Activated naive CD4-positive, alpha-beta T cell treated with anti-CD3 and anti-CD28 coated beads for 36 hours (primary cell): ENCODE measurements at regions not wholly inside any gene's neighbourhood (a gene's known extent, or its start where the extent isn't known, plus 50 kb on each side); places are given as distances from the start of the nearest gene placed in this dataset.
A peak's percentile ranks its signal among the peaks of the same experiment; 100 is the strongest.
"Not testable (repeated sequence)": the region's sequence is repeated elsewhere in the genome, so short reads cannot be mapped to it uniquely, and the experiment has no call there.

ENCODE experiments used
- CTCF ChIA-PET: fragments of 350-600 bp; sonication (Branson Sonifier 250); formaldehyde crosslinking; loops from one replicate; lab custom pipeline; 2021; ENCODE audit warnings: antibody characterized with exemption; lab: Charles Lee
- DNase-seq: peaks from one replicate; pipeline ENCODE4 v3.0.0-alpha.2; 2020
- H3K27ac Mint-ChIP-seq: one replicate; pipeline ENCODE4 v1.8.0; 2021; ENCODE audit warnings: mild to moderate bottlenecking, mixed read lengths
- H3K27me3 Mint-ChIP-seq: one replicate; pipeline ENCODE4 v1.8.0; 2021; ENCODE audit warnings: low read depth, mixed read lengths
- H3K36me3 Mint-ChIP-seq: one replicate; pipeline ENCODE4 v1.8.0; 2021; ENCODE audit warnings: low read depth, mixed read lengths
- H3K4me1 Mint-ChIP-seq: one replicate; pipeline ENCODE4 v1.8.0; 2021; ENCODE audit warnings: low read depth, mixed read lengths
- H3K4me3 Mint-ChIP-seq: one replicate; pipeline ENCODE4 v1.8.0; 2021; ENCODE audit warnings: mild to moderate bottlenecking, moderate library complexity, mixed read lengths
- H3K9me3 Mint-ChIP-seq: one replicate; pipeline ENCODE4 v1.8.0; 2021; ENCODE audit warnings: mixed read lengths
- intact Hi-C: fragments of 100-400 bp; cut with micrococcal nuclease; formaldehyde crosslinking; loops from one replicate; pipeline ENCODE4 v1.15.1; 2023

DNA sequence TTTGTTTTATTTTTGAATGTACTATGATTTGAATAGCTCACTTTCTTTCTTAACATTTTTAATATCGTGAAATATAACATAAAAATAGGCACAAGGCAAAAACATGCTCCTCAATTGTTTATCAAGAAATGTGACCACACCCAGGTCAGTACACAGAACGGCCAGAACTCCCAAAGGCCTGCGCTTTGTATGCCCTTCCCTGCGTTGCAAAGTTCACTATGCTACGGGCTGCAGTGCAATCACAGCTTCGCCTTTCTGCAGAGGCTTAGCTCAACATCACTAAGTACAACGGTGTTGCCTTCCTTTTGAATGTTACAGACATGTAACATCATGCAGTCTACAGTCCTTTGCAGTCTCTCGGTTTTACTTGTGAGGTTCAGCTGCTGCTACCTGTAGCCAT, 333.4 kb downstream of the THBS2 start:
- no peak overlapping the region for H3K4me3 Mint-ChIP-seq
- H3K36me3 Mint-ChIP-seq = no peaks in the 10 kb centered on the region
- intact Hi-C loops = no loop called here
- no peak for DNase-seq
- no peak overlapping the region for H3K27ac Mint-ChIP-seq
- no peaks in the 10 kb centered on the region for H3K27me3 Mint-ChIP-seq
- CTCF ChIA-PET = no interaction called here
- H3K4me1 Mint-ChIP-seq = no peaks in the 10 kb centered on the region
- no peaks in the 10 kb centered on the region for H3K9me3 Mint-ChIP-seq

DNA sequence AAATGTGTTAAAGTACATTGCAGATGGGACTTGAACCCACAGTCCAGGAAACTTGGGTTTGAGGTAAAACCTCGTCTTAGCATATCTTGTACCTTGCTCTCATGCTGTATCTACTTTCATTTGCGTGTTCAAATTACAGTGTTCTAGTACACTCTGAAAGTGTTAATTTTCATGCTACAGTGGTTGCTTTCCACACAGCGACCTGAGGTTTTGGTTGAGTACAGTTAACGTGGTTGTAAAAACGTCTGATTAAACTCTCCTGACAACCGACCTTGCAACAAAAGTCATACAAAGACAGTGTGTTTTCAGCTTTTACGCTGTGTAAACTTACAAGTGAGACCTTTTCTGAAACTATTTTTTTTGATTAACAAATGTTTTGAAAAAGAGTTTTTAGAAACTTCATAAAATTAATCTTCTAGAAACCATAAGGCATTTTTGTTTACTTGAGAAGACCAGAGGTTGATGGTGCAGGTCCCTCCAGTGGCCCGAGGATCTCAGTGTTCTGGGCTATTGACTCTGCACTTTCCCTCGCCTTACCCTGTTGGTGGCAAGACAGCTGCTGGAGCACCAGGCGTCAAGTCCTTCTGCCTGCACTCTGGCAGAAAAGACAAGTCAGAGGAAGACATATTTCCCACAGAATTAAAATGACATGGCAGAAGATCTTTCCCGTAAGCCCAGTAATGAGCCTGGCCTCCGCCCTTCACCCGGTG, 334.0 kb downstream of the THBS2 start:
- H3K27me3 Mint-ChIP-seq = no peaks in the 10 kb centered on the region
- H3K9me3 Mint-ChIP-seq = no peaks in the 10 kb centered on the region
- DNase-seq = no peak
- CTCF ChIA-PET = interaction anchor here (0.6 kb wide), 1 partner anchor 136 kb away, joined by 3 read pairs; no protein-coding TSS in a partner anchor
- no peaks in the 10 kb centered on the region for H3K4me1 Mint-ChIP-seq
- no peaks in the 10 kb centered on the region for H3K36me3 Mint-ChIP-seq
- intact Hi-C loops = no loop called here
- H3K4me3 Mint-ChIP-seq = no peak overlapping the region
- H3K27ac Mint-ChIP-seq = no peak overlapping the region

DNA sequence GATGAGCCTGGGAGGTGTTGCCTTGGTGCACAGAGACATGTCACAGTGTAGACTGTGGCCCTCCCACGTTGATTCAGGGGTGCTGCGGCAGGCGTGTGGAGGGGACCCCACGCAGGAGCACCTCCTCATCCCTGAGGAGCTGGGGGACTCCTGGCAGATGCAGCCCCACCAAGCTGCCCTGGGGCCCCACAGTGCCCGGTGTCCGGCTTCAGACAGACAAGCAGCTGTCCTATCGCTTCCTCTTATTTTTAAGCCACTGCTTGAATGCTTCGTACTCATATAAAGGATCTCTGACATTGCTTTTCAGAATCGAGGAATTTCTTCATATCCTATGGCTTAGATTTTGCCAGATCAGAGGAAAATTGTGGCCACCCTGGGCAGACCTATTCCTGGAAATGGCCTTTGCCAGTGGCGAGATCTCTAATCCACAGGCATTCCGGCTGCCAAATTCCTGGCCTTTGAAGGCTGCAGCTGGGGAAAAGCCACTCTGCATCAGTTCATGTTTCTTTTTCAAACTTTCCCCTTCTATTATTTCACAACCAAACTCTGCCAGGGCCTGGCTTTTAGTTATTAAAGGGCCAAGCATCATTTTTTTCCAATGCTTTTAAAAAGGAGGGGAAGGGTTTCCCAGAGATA, 337.0 kb downstream of the THBS2 start:
- H3K27me3 Mint-ChIP-seq = no peaks in the 10 kb centered on the region
- no peaks in the 10 kb centered on the region for H3K36me3 Mint-ChIP-seq
- CTCF ChIA-PET = no interaction called here
- no peaks in the 10 kb centered on the region for H3K4me1 Mint-ChIP-seq
- no peaks in the 10 kb centered on the region for H3K9me3 Mint-ChIP-seq
- intact Hi-C loops = no loop called here
- H3K4me3 Mint-ChIP-seq = no peak overlapping the region
- no peak for DNase-seq
- no peak overlapping the region for H3K27ac Mint-ChIP-seq

DNA sequence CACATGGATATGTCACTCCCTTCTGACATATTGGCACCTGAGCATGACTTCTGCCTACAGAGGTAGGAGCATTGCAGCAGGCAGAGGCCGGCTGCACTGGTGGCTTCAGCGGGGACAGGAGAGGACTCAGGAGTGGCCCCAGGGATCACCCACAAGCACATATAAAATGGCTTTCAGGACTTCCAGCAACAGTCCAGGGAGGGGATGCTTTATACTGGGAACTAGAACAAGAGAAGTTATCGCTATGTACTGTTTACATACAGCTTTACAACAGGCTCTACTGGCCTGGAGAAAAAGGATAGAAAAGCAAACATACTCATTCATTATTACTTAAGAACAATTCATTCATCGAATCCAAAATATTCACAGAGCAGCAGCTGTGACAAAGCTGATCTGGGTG, 337.8 kb downstream of the THBS2 start:
- CTCF ChIA-PET = no interaction called here
- Mint-ChIP-seq H3K9me3 (no peaks in the 10 kb centered on the region), H3K27ac (no peak overlapping the region), H3K4me3 (no peak overlapping the region), H3K36me3 (no peaks in the 10 kb centered on the region), H3K27me3 (no peaks in the 10 kb centered on the region), H3K4me1 (no peaks in the 10 kb centered on the region)
- intact Hi-C loops = no loop called here
- no peak for DNase-seq

DNA sequence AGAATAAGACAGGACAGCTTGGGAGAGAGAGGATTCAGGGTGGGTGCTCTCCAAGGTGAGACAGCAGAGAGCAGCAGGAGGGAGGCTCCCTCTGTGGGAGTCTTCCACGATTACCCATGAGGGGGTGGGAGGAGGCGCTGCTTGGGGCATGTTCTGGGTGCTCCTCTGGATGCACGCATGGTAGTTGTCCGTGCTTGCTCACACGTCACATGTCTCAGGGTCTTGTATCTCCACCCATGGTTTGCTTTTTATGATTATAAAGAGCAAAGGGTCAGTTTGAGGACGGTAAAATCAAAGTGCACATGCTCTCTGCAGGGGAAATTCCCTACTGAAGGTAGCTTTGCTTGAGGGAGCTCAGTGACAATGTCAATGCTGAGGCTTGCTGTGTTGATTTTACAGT, 338.4 kb downstream of the THBS2 start:
- no peak overlapping the region for H3K4me3 Mint-ChIP-seq
- intact Hi-C loops = no loop called here
- H3K27me3 Mint-ChIP-seq = no peaks in the 10 kb centered on the region
- H3K27ac Mint-ChIP-seq = no peak overlapping the region
- H3K9me3 Mint-ChIP-seq = no peaks in the 10 kb centered on the region
- CTCF ChIA-PET = no interaction called here
- H3K4me1 Mint-ChIP-seq = no peaks in the 10 kb centered on the region
- H3K36me3 Mint-ChIP-seq = no peaks in the 10 kb centered on the region
- no peak for DNase-seq

DNA sequence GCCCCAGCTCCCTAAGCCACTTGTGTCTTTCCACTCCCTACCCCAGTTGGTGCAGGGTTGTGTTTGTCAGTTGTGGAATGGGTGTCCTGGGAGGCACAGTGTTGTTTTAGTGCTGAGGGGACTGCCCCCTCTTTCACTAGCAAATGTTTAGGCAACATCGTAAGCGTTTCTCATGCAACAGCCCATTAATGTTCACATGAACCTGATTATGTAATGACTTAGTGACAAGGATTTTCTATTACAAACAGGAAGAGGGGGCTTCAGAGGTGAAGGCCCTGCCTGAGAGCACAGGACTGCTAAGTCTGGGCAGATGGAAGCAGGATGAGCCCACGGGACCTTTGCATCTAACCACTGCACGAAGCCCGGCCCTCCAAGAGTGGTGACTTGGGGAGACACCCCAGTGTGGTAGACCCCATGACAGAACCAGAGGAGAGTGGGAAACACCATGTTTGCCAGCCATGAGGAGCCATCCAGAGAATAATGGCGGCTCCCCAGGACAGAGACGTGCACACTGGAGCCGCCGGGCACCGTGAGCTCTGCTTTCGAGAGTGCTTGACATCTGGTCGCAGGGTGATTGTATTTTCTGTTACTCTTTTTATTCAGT, 339.7 kb downstream of the THBS2 start:
- Mint-ChIP-seq H3K27ac (no peak overlapping the region), H3K27me3 (no peaks in the 10 kb centered on the region), H3K9me3 (no peaks in the 10 kb centered on the region), H3K36me3 (no peaks in the 10 kb centered on the region), H3K4me3 (no peak overlapping the region), H3K4me1 (no peaks in the 10 kb centered on the region)
- intact Hi-C loops = no loop called here
- no peak for DNase-seq
- CTCF ChIA-PET = no interaction called here

DNA sequence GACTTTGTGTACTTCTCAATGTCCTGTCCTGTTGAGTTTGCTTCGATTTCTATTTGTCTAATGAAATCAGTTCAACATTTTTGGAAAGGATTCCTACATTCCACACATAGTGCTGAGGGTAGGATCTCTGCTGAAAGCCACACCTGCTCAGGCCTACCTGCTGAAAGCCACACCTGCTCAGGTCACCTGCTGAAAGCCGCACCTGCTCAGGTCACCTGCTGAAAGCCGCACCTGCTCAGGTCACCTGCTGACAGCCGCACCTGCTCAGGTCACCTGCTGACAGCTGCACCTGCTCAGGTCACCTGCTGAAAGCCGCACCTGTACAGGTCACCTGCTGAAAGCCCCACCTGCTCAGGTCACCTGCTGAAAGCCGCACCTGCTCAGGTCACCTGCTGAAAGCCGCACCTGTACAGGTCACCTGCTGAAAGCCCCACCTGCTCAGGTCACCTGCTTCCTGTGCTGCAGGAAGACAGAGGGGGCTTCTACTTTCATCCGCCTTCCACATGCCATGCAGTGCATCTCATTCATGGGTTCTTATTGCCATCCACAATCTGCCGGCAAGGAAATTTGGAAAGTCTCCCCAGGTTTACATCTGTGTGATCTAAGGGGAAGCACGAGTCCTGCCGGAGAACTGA, 340.3 kb downstream of the THBS2 start:
- H3K4me3 Mint-ChIP-seq, DNase-seq, H3K9me3 Mint-ChIP-seq, H3K36me3 Mint-ChIP-seq, intact Hi-C loops, H3K27me3 Mint-ChIP-seq, H3K27ac Mint-ChIP-seq, CTCF ChIA-PET, H3K4me1 Mint-ChIP-seq: not testable (repeated sequence)

DNA sequence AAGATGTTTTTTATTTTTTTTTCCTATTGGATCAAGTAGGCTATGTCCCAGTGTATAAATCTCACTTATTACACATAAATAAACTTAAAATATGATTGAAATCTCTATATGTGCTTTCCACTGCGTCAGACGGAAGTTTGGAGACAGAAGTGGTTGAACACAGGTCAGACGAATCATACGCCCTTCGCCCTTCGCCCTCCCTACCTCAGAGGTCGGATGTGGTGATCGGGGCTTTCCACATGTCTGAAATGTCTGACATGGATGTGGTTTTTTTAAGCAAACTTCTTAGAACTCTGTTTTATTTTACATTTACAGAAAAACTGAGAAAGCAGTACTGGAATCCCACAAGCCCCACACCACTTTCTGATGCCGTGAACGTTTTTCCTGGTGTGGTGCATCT, 344.4 kb downstream of the THBS2 start:
- intact Hi-C loops = no loop called here
- Mint-ChIP-seq H3K36me3 (no peaks in the 10 kb centered on the region), H3K27ac (no peak overlapping the region), H3K9me3 (peaks cover 9% of the 10 kb centered on the region), H3K27me3 (no peaks in the 10 kb centered on the region), H3K4me3 (no peak overlapping the region), H3K4me1 (no peaks in the 10 kb centered on the region)
- CTCF ChIA-PET = no interaction called here
- no peak for DNase-seq

DNA sequence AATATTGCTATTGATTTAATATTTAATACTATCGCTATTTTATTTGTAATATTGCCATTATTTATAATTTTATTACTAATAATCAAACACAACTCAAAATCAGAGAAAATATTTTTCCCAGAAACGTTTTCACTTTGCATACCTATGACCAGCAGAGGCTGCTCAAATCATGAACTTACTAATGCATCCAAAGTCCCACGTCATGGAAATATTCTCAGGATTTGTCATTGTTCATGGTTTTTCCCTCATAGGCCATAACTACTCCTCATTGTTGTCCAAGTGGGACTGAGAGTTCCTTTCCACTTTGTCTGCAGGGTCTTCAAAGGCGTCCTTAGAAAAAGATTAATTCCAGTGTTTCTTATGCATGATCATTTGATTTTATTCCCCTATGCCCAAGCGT, 344.8 kb downstream of the THBS2 start:
- H3K27ac Mint-ChIP-seq = no peak overlapping the region
- H3K4me3 Mint-ChIP-seq = no peak overlapping the region
- H3K4me1 Mint-ChIP-seq = no peaks in the 10 kb centered on the region
- CTCF ChIA-PET = no interaction called here
- H3K27me3 Mint-ChIP-seq = no peaks in the 10 kb centered on the region
- H3K9me3 Mint-ChIP-seq = peaks cover 9% of the 10 kb centered on the region
- DNase-seq = no peak
- intact Hi-C loops = no loop called here
- H3K36me3 Mint-ChIP-seq = no peaks in the 10 kb centered on the region

DNA sequence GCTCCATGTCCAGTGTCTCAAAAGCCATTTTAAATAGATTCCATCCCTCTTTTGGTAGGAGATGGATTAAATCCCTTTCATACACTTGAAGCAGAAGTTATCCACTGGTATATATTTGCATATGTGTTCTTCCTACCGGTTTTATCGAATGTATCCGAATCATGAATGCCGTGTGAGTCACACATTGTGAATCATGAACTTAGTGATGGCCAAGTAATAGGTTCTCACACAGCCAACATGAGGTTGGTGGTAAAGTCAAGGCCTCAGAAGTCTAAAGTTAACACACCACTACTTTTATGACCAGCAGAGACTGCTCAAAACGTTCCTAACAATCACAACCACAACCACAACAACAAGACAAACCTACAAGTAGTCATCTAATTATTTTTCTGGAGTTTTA, 345.5 kb downstream of the THBS2 start:
- Mint-ChIP-seq H3K36me3 (no peaks in the 10 kb centered on the region), H3K9me3 (peaks cover 9% of the 10 kb centered on the region), H3K27me3 (no peaks in the 10 kb centered on the region), H3K4me3 (no peak overlapping the region), H3K4me1 (no peaks in the 10 kb centered on the region), H3K27ac (no peak overlapping the region)
- DNase-seq = no peak
- intact Hi-C loops = no loop called here
- CTCF ChIA-PET = no interaction called here

DNA sequence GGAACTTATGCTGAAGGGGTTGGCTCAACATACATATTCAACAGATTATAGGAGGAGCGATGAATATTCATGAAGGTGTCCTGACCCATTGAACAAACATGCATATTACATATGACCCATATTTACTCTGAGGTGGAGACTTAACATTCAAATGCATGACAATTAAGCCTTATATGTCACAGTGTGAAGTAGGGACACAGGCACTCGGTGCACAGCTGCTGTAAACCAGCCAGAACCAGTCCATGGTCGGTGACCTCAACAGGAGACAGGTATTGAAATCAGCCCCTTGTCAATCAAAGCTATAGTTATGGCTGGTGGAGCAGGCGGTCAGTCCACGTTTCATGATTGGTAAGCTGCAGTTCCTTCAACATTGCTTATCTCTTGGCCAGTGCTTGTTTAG, 347.3 kb downstream of the THBS2 start:
- no peak overlapping the region for H3K27ac Mint-ChIP-seq
- intact Hi-C loops = no loop called here
- H3K4me1 Mint-ChIP-seq = no peaks in the 10 kb centered on the region
- no peak overlapping the region for H3K4me3 Mint-ChIP-seq
- H3K36me3 Mint-ChIP-seq = no peaks in the 10 kb centered on the region
- no peaks in the 10 kb centered on the region for H3K27me3 Mint-ChIP-seq
- peaks cover 9% of the 10 kb centered on the region for H3K9me3 Mint-ChIP-seq
- no peak for DNase-seq
- CTCF ChIA-PET = no interaction called here

DNA sequence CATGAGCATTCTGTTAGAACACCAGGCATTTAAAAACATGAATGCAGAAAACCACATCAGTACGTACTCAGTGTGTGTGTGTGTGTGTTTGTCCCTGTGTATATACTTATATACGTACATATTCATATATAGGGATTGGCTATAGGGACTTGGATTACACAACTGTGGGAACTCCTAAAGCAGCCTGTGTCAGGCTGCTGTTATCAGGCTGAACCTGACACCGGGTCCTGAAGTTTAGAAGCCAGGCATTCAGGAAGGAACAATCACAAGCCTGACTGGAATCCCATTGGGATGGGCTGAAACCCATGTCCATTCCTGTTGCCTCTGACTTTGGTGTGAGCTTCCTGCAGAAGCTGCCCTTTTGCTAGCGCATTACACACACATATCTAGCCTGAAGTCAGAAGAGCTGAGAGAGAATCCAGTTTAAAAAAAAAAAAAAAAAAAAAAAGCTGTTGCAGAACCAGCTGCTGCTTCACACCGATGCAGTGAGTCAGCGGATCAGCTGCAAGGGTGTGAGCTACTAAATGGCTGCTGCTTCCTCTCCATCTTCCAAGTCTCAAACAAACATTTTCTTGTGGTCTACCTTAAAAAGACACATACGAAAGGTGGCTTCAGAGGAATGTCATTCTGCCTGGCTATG, 348.1 kb downstream of the THBS2 start:
- peak; percentile 23 for DNase-seq
- CTCF ChIA-PET = no interaction called here
- intact Hi-C loops = no loop called here
- no peaks in the 10 kb centered on the region for H3K36me3 Mint-ChIP-seq
- H3K4me1 Mint-ChIP-seq = no peaks in the 10 kb centered on the region
- H3K9me3 Mint-ChIP-seq = peaks cover 9% of the 10 kb centered on the region
- no peak overlapping the region for H3K27ac Mint-ChIP-seq
- no peak overlapping the region for H3K4me3 Mint-ChIP-seq
- no peaks in the 10 kb centered on the region for H3K27me3 Mint-ChIP-seq
